Heart left ventricle (tissue), 13 donors: ENCODE measurements at regions not wholly inside any gene's neighbourhood (a gene's known extent, or its start where the extent isn't known, plus 50 kb on each side); places are given as distances from the start of the nearest gene placed in this dataset.

Experiments used
- POLR2A ChIP-seq, 2 donors: fragments of 450-650 bp; IDR thresholded peaks; one replicate each; pipeline ENCODE4 v1.6.1; 2017; ENCODE audit warnings: antibody characterized with exemption in 2 of 2, mild to moderate bottlenecking in 2 of 2, moderate library complexity in 2 of 2
- TF ChIP-seq, protein P1 (sequence below), 12 donors: fragments of 200-600 bp; sonication (generic) in 4 of 12; IDR thresholded peaks; one replicate each; pipeline versions ENCODE4 v1.5.0 to v1.8.0; 2018 to 2022; ENCODE audit warnings: antibody characterized with exemption in 12 of 12, mild to moderate bottlenecking in 5 of 12
- donor health status: ischemic (EF 13 %, LVEDD 7.1; RV severe dilation, severe dysfunction).
- donor health status: DM: no; HTN: yes; CAD: no.
- donor health status: DM: no; HTN: no; CAD: no.
- donor health status: ischemic (EF 25% LVEDD 6.9; RV normal size, moderate dysfunction).
- donor health status: ischemic (EF 25% LVEDD 5.7; RV mildly dilated, moderate dysfunction).
- donor health status: ischemic (EF 35%, LVEDD 5.7; RV mildly dilated, moderate dysfunction).
- donor health status: nonischemic (EF 11% LVEDD 7.7; RV severe dilation, severe dysfunction).
- donor health status: DM: yes; HTN: yes; CAD: no.
- donor health status: PGD.
- donor health status: ischemic (EF 29% LVEDD 5.4; RV normal size, mild dysfunction).
- donor health status: nonischemic (EF 23%, LVEDD 6.1; RV moderate dilation, normal function).

DNA sequence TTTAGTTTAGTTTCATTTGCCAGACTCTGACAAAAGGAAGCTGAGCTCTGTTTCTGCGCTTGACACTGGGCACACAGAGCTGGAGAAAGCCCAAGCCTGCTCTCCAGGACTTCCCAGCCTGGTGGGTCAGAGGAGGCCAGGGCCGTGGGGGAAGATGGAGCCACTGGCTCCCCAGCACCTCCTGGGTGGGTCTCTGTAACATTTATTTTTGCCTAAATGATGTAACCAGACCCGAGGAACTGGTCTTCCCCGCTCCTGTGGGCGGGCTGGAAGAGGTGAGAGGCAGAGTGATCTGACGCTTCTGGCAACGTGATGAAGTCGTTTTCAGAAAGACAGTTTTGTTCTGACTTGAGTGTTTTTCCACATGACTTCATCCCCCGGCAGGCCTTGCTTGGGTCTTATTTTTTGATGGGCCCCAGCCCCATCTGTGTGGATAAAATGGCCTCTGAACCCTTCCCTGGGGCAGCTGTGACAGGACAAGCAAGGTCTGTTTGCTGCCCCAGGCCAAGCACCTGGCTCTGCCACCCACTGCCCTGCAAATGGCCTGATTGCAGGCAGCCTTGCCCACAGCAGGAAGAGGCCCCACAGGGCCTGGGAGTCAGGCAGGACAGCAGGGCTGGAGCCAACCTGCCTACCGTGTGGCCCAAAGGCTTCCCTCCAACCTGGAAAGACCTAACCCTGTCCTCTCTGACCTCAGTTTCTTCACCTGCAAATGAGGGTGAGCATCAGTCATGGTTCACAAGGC is 304.9 kb upstream of the ZMIZ1 start:
- TF ChIP-seq, protein P1, sequence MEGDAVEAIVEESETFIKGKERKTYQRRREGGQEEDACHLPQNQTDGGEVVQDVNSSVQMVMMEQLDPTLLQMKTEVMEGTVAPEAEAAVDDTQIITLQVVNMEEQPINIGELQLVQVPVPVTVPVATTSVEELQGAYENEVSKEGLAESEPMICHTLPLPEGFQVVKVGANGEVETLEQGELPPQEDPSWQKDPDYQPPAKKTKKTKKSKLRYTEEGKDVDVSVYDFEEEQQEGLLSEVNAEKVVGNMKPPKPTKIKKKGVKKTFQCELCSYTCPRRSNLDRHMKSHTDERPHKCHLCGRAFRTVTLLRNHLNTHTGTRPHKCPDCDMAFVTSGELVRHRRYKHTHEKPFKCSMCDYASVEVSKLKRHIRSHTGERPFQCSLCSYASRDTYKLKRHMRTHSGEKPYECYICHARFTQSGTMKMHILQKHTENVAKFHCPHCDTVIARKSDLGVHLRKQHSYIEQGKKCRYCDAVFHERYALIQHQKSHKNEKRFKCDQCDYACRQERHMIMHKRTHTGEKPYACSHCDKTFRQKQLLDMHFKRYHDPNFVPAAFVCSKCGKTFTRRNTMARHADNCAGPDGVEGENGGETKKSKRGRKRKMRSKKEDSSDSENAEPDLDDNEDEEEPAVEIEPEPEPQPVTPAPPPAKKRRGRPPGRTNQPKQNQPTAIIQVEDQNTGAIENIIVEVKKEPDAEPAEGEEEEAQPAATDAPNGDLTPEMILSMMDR (IDR thresholded peaks at IDR 0.05), result no peak
- TF ChIP-seq POLR2A (IDR thresholded peaks at IDR 0.05), result no peak
